OCI-LY1 (cell line): ENCODE measurements at regions not wholly inside any gene's neighbourhood (a gene's known extent, or its start where the extent isn't known, plus 50 kb on each side); places are given as distances from the start of the nearest gene placed in this dataset.

Experiments used
- H2AFZ ChIP-seq: fragments of 200-600 bp; sonication (generic), shearing (Covaris generic); 2 replicates; pipeline ENCODE4 v1.6.0; 2014; ENCODE audit warnings: antibody characterized with exemption, mild to moderate bottlenecking, low read length
- H3F3A ChIP-seq: fragments of 200-600 bp; sonication (generic), shearing (Covaris generic); 2 replicates; pipeline ENCODE4 v1.6.0; 2014; ENCODE audit warnings: mild to moderate bottlenecking, antibody characterized with exemption, low read length, moderate library complexity; ENCODE audit not compliant: insufficient read depth
- H3K27ac ChIP-seq: fragments of 200-600 bp; sonication (generic); 2 replicates; pipeline ENCODE4 v1.5.1; 2014; ENCODE audit warnings: low read length, mixed run types, mild to moderate bottlenecking, low read depth; ENCODE audit not compliant: poor library complexity, severe bottlenecking
- H3K27me3 ChIP-seq: fragments of 200-600 bp; sonication (generic); 2 replicates; pipeline ENCODE4 v1.6.0; 2014; ENCODE audit warnings: antibody characterized with exemption, mild to moderate bottlenecking, low read length, moderate library complexity; ENCODE audit not compliant: insufficient read depth
- H3K36me3 ChIP-seq: fragments of 200-600 bp; sonication (generic); 2 replicates; pipeline ENCODE4 v1.6.1; 2014; ENCODE audit warnings: mild to moderate bottlenecking, antibody characterized with exemption, low read length, moderate library complexity, mixed read lengths; ENCODE audit not compliant: insufficient read depth
- H3K4me1 ChIP-seq: fragments of 200-600 bp; sonication (generic); 2 replicates; pipeline ENCODE4 v1.5.1; 2014; ENCODE audit warnings: mild to moderate bottlenecking, low read length, moderate library complexity; ENCODE audit not compliant: insufficient read depth, severe bottlenecking
- H3K4me2 ChIP-seq: fragments of 200-600 bp; sonication (generic), shearing (Covaris generic); 2 replicates; pipeline ENCODE4 v1.6.1; 2014; ENCODE audit warnings: low read length
- H3K4me3 ChIP-seq: fragments of 200-600 bp; sonication (generic); 2 replicates; pipeline ENCODE4 v1.5.1; 2014; ENCODE audit warnings: low read length, low read depth, mild to moderate bottlenecking, mixed read lengths; ENCODE audit not compliant: poor library complexity, severe bottlenecking
- H3K79me2 ChIP-seq: fragments of 200-600 bp; shearing (Covaris generic); 2 replicates; pipeline ENCODE4 v1.6.1; 2016; ENCODE audit warnings: mixed run types, low read length, mixed read lengths; ENCODE audit not compliant: insufficient read depth
- H3K9ac ChIP-seq: fragments of 200-600 bp; sonication (generic), shearing (Covaris generic); 2 replicates; pipeline ENCODE4 v1.6.1; 2014; ENCODE audit warnings: mild to moderate bottlenecking, low read length, mixed read lengths
- H3K9me2 ChIP-seq: fragments of 200-600 bp; sonication (generic), shearing (Covaris generic); 2 replicates; pipeline ENCODE4 v1.6.1; 2014; ENCODE audit warnings: low read depth, mild to moderate bottlenecking, low read length, mixed read lengths
- H3K9me3 ChIP-seq: fragments of 200-600 bp; shearing (Covaris generic); 2 replicates; pipeline ENCODE4 v1.6.1; 2014; ENCODE audit warnings: low read length, mixed read lengths
- H4K20me1 ChIP-seq: fragments of 200-600 bp; sonication (generic), shearing (Covaris generic); 2 replicates; pipeline ENCODE4 v1.6.0; 2016; ENCODE audit warnings: mild to moderate bottlenecking, low read length; ENCODE audit not compliant: insufficient read depth
- CTCF ChIP-seq: fragments of 200-600 bp; sonication (generic), shearing (Covaris generic); IDR thresholded peaks from 2 replicates; pipeline ENCODE4 v1.5.1; 2017; ENCODE audit warnings: mild to moderate bottlenecking, antibody characterized with exemption, low read length, moderate library complexity, mixed read lengths
- EZH2 ChIP-seq: fragments of 200-600 bp; sonication (generic), shearing (Covaris generic); IDR thresholded peaks from 2 replicates; pipeline ENCODE4 v1.8.0; 2017; ENCODE audit warnings: borderline replicate concordance, mixed run types, mild to moderate bottlenecking, antibody characterized with exemption, low read length, moderate library complexity, mixed read lengths

GRCh38 chr5:15142458-15142857, 270.9 kb upstream of the ANKH start:
- TF ChIP-seq CTCF: no peak
- TF ChIP-seq EZH2: no peak
- no peak overlapping the region for H2AFZ ChIP-seq
- H3K27ac ChIP-seq: no peak overlapping the region
- no peaks in the 10 kb centered on the region for H3K79me2 ChIP-seq
- H3K4me3 ChIP-seq: no peak overlapping the region
- H3K9me3 ChIP-seq: no peaks in the 10 kb centered on the region
- no peaks in the 10 kb centered on the region for H4K20me1 ChIP-seq
- H3K36me3 ChIP-seq: no peaks in the 10 kb centered on the region
- no peaks in the 10 kb centered on the region for H3K9me2 ChIP-seq
- no peak overlapping the region for H3K4me2 ChIP-seq
- H3K9ac ChIP-seq: no peak overlapping the region
- no peaks in the 10 kb centered on the region for H3K27me3 ChIP-seq
- H3F3A ChIP-seq: no peaks in the 10 kb centered on the region
- H3K4me1 ChIP-seq: no peaks in the 10 kb centered on the region

- Histone ChIP-seq H3F3A (no peaks in the 10 kb centered on the region), H3K4me2 (no peak overlapping the region), H3K9me2 (no peaks in the 10 kb centered on the region), H3K79me2 (no peaks in the 10 kb centered on the region), H3K36me3 (no peaks in the 10 kb centered on the region), H3K4me1 (no peaks in the 10 kb centered on the region), H3K9ac (no peak overlapping the region), H2AFZ (no peak overlapping the region), H3K27me3 (no peaks in the 10 kb centered on the region), H3K4me3 (no peak overlapping the region), H3K27ac (no peak overlapping the region), H3K9me3 (no peaks in the 10 kb centered on the region), H4K20me1 (no peaks in the 10 kb centered on the region)
- no peak for TF ChIP-seq EZH2
- TF ChIP-seq CTCF: no peak
These were observed 265.8 kb upstream of the ANKH start for GRCh38 chr5:15137414-15137813.

GRCh38 chr5:15135661-15136060, 264.1 kb upstream of the ANKH start:
- H3K9ac ChIP-seq: no peak overlapping the region
- H3K4me3 ChIP-seq: no peak overlapping the region
- no peaks in the 10 kb centered on the region for H3K9me3 ChIP-seq
- TF ChIP-seq CTCF (no peak), EZH2 (no peak)
- H2AFZ ChIP-seq: no peak overlapping the region
- no peaks in the 10 kb centered on the region for H3K79me2 ChIP-seq
- no peak overlapping the region for H3K27ac ChIP-seq
- no peaks in the 10 kb centered on the region for H4K20me1 ChIP-seq
- no peaks in the 10 kb centered on the region for H3K36me3 ChIP-seq
- H3K4me1 ChIP-seq: no peaks in the 10 kb centered on the region
- H3F3A ChIP-seq: no peaks in the 10 kb centered on the region
- H3K27me3 ChIP-seq: no peaks in the 10 kb centered on the region
- no peak overlapping the region for H3K4me2 ChIP-seq
- H3K9me2 ChIP-seq: no peaks in the 10 kb centered on the region
